Forelimb muscle (tissue), 1 donor: ENCODE measurements at regions not wholly inside any gene's neighbourhood (a gene's known extent, or its start where the extent isn't known, plus 50 kb on each side); places are given as distances from the start of the nearest gene placed in this dataset.

Source experiments
- DNase-seq: peaks from one replicate; pipeline ENCODE4 v3.0.0-alpha.2; 2013; ENCODE audit warnings: low read depth

DNA sequence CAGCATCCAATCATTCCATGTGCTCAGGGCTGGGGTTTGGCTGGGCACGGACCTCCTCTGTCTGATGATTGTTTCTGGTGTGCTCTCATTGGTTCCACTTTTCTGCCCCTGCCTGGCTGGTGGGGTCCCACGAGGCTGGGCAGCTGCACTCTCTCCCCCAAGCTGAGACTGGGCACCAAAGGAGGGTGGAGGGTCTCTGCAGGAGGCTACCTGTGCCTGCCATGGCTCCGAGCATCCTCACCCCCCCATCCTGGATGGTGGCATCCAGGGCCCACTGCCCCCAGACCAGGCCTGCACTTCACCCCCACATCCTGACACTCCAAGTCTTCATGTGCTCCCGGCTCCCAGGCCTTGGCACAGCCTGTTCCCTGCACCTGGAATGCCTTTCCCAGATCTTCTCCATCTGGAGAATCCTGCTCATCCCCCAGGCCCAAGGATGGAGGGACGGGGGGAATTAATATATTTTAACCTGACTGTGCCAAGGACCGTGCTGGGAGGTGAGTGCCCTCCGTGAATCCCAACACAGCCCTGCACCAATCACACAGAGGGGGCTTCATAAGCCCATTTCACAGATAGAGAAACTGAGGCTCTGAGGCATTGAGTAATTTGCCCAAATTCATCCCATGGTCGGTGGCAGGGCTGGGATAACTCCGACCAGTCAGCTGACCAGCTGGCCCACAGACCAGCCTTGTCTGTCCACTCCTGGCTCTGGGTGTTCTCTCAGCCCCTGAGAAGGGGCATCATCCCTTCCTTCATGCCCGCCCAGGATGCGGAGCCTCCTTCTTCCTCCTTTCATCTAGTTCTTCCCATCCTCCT lies 403.4 kb downstream of the MATN1 start:
- no peak for DNase-seq

DNA sequence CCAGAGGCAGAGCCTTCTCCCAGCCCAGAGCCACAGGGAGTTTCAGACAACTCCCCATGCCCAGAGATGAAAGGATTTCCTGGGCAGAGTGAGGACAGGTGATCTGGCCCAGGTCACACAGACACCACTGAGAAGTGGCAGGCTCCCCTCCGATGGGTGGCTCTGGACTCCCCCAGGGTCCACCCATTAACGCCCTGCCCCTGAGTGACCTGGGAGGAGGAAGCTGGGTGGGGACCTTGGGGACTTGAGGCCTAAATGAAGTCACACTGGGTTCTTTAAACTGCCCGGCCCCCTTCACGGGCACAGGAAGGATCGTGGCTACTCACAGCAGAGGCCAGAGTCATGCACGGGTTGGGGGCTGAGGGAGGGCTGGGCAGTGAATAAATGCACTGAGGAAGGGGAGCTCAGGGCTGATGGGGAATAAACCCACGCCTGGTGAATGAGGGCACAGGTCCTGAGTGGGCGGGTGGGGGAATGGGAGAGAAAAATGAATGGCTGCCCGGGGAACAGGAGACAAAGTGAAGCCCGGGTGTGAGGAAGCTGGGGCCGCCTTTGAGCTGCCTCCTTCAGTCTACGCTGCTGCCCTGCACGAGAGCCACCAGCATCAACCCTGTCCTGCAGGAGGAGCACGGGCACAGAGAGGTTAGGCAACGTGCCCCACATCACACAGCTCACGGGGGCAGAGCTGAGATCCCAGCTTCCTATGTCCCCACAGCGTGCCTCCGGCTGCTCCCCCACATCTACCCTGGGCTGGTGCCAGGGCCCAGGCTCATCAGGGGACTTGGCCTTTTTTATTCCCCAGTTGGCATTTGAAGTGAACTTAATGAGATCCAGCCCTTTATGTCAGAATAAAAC lies 404.3 kb downstream of the MATN1 start:
- DNase-seq = no peak

DNA sequence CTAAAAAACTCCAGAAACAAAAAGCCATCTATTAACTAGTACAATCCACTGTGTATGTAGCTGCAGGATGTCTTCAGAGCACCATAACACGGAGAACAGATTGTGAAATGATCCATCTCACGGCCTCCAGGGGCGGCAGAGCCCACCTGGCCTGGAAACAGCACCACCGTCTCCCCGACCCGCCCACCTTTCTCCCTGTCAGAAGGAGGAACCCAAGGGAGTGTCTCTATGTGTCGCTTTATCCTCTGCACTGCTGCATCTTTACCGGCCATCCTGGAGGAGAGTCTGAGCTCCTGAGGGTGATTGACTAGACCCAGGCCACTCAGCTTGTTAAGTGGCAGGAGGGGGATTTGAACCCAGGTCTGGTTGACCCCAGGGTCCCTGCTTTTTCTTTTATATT lies 405.0 kb downstream of the MATN1 start:
- DNase-seq = no peak

DNA sequence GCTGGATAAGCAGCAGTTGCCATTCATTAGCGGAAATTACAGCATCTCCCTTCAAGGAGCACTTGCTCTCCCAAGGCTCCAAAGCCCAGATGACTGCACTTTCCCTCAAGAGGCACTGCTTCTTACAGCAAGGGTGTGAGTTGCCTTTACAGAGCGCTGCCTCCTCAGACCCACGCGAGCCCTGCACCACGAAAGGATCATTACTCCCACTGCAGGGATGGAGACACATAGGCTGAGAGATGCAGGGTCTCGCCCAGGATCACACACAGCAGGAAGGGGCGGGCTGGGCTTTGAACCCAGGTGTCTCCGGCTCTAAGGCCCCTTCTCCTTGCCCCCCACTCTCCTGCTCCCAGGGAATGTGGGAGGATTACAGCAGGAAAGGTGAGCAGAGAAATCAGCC lies 405.5 kb downstream of the MATN1 start:
- DNase-seq = no peak

DNA sequence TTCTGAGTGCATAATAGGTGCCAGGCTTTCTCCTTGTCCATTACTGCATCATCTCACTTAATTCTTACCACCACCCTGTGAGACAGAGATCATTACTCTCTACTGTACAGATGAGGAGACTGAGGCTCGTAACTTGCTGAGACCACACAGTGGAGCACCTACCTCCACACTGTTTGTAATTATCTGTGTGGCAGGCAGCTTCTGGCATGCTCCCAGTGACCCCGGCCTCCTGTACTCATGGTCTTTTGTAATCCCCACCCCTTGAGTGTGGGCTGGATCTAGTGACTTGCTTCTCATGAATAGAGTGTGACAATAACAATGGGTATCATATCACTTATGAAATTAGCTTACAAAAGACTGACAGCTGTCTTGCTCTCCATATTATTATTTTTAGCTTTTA lies 407.3 kb downstream of the MATN1 start:
- DNase-seq = no peak

DNA sequence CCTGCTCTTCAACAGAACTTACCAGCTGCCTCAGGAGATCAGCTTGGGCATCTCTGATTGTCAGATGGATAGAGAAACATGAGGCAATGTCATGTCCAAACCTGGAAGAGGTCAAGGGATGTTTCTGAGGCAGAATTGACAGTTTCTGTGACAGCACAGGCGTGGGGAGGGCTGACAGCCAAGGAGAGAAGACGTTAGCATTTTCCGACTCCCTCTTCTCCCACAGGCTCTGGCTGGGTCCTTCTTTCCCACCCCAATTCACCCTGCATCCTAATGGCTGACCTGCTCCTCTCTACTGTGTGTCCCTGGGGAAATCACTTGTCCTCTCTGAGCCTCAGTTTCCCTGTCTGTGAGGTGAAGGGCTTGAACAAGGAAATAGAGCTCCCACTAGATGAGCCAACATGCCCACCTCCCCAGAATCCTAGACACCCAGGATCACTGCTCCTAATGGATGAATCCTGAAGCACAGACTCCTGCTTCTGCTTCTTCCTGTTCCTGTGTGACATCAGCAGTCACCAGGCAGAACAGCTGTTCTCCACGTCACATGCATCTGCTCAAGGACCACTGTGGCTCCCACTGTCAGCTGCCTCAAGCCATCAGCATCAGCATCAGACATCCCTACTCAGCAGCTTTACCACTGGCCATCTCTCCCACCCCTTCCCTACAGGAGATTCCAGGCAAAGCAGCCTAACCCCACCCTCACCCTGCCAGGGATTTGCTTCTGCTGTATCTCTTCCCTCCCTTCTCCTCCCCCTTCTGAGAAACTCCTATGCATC lies 408.0 kb downstream of the MATN1 start:
- no peak for DNase-seq

DNA sequence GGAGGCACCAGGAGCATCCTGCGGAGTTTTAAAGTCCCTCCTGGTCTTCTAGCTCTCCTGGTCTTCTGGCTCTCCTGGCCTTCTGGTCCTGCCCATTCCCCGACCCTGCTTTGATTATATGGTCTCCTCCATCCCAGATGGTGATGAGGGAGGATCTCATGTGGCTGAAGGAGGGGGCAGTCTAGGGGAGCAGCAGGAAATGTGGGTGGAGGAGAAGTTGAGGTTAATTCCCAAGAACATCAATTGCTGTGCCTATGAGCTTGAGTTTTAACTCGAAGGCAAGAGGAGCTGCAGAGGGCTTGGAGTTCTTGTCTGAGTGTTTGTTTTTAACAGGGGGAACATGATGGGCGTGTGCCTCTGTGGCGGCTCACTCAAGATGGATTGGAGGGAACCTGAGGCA lies 408.8 kb downstream of the MATN1 start:
- no peak for DNase-seq

DNA sequence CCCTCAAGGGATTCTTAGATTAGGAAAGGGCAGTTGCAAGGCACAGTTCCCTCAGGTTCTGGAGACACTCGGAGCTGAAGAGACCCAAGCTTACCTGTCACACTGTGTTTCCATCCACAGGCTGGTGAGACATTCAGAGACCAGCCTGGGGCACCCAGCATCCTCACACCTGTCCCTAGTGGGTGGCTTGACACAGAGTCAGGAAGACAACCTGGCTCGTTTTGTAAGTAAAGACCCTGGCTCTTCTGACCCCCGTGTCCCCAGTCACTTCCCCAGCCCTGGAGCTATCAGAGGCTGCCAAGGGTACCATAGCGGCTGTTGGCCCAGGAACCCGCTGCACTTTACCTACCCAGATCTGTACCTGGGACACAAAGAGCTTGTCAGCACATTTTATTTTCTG lies 409.8 kb downstream of the MATN1 start:
- DNase-seq = no peak

DNA sequence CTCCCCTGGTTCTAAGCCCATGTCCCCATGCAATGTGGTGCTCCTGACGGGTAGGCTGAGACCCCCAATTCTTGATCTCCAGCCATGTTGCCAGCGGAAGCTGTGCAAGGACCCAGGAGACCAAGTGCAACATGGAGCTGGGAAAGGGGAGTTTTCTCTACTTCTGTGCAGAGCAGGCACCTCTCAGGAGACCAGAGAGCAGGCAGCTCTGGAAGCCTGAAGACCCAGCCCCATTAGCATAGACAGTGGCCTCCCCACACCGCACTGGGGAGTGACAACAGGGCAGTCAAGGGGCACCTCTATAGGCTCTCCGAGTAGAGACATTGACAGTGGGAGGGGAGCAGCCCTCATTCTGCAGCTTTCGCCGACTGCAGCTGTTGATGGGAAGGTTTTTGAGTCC lies 410.2 kb downstream of the MATN1 start:
- DNase-seq = no peak

DNA sequence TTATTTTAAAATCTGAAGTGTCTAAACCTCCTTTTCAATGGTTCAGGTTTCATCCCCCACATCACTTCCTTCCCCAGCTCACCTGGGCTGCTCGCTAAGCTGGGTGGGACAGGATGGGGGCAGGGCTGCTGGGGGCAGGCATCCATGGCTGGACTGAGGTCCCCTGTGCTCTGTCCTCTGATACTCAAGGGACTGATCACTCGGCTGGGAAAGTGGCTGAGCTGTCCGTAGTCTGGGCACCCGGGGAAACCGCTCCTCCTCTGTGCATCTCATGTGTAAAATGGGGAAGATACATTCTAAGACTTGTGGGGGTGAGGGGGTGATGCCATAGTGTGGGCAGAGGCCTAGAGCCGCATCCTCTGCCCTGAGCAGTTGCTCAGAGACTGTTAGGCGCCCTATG lies 411.2 kb downstream of the MATN1 start:
- no peak for DNase-seq

DNA sequence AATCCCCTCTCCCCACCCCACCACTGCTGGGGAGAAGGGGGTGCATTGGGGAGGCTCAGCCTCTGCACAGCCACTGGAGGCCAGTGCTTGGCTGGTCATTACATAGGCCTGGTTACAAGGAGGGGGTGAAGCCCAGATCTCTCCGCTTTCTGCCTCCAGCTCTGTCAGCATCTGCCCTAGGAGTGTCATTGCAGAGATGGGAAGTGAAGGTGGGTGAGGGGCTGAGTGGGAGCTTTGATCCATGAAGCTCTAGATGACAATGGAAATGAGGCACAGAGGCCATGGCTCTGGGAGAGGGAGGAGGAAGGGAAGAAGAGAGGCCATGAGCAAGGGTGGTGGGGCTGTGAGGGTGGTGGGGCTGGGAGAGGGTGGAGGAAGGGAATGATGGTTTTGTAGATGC lies 411.6 kb downstream of the MATN1 start:
- no peak for DNase-seq

DNA sequence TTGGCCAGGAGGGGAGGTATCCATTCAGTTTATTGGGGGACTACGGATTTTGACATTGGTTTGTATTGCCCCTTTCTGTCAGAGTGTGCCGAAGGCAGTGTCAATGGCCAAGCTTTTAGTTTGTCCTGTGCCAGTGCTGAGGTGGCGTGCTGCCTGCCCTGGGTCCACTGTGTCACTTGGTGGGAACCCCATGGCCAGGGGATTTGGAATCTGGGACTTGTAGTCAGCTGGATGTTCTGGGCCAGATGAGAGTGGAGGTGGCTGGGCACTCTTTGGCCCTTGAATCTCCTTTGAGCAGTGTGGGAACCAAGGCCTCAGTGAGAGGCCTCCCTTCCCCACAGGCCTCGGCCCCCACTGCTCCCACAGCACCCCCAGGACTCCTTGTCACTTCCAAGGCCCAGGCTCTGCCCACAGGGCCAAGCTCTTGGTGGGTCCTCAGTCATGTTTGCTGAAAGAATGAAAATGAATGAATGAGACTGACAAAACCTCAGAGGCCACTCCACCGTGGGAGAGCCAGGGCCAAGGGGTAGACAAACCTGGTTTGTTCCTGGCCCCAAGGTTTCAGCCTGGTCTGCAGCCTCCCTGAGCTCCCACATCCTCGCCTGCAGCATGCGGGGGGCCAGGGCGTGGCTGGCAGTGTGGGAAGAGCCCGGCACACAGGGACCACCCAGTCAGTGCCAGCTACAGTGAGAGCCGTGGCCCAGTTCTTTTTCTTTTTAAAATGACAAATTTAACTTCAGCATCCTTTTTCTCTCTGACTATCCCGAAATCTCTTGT lies 412.2 kb downstream of the MATN1 start:
- DNase-seq = no peak

DNA sequence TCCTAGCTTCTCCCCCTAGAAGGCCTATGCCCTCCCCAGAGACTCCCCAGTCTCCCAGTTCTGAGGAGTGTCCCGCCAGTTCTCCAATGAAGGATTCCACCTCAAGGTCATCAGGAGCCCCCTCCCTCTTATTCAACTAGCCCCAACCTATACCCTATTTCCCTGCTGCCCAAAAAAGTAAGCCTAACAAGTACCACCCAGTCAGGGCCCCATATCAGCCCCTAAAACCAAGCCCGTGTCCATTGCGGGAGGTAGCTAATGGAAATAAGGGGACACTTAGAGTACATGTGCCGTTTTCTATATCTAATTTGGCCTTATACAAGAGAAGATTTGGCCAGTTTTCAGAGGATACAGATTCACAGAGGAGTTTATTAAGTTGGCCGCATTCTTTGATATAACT lies 416.2 kb downstream of the MATN1 start:
- no peak for DNase-seq

DNA sequence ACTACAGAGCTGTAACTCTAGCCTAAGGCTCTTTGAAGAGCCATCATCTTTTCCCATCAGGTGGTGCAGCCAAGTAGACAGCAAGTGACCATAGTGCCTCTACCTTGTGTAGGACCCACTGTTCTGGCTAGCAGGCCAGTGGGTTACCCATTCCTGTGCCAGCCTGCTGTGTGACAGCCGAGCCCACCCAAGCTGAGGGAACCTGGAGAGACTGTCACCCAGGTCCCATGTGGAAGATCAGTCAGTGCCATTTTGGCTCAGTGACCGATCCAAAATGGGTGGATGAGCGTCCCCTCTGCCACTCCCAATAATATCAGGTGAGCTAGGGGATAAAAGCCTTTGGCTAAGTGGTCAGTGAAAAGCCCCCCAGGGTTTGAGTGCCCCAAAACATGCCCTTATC lies 417.9 kb downstream of the MATN1 start:
- no peak for DNase-seq

DNA sequence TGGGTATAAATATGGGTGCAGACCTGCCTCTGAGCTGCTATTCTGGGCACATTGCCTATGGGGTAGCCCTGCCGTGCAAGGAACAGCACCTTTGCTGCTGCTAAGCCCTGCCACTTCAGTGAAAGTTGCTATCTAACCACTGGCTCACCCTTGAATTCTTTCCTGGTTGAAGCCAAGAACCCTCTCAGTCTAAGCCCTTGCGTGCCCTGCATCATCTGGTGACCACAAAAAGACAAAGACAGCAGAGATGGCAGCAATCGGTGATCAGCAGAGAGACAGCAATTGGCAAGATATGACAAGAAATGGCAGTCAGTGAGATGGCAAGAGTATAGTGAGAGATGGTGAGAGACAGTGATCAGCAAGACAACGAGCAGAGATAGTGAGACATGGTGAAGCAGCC lies 418.3 kb downstream of the MATN1 start:
- no peak for DNase-seq

DNA sequence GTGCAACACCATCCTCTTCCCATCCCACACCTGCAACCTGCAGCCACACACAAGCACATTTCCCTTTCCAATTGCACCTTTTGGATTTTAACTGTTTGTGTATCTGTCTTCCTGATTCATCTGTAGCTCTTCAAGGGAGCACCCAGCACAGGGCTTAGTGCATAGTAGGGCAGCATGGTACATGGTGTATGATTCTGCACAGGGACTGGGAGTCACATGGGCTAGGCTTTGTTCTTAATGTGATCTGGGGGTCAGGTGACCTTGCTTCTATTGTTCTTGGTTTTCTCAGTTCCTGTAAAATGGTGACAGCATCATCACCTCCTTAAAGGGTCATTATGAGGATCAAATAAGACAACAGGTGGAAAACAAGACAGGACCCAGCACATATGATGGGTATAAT lies 419.3 kb downstream of the MATN1 start:
- no peak for DNase-seq

DNA sequence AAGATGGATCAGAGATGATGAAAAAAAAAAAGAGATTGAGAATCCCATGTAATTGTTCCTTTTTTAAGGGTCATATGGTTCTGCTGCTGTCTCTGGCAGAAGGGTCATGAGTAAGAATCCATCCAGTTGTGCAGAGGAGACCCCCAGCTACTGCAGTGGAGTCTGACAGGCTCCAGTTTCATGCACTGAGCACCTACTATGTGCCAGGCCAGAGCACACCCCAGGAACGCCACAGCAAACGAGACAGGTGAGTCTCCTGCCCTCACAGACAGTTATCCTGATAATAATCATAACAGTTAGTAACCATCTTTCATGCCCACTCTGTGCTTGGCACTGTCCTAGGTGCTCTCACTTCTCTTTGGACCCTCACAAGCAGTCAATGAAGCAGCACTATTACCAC lies 420.0 kb downstream of the MATN1 start:
- no peak for DNase-seq

DNA sequence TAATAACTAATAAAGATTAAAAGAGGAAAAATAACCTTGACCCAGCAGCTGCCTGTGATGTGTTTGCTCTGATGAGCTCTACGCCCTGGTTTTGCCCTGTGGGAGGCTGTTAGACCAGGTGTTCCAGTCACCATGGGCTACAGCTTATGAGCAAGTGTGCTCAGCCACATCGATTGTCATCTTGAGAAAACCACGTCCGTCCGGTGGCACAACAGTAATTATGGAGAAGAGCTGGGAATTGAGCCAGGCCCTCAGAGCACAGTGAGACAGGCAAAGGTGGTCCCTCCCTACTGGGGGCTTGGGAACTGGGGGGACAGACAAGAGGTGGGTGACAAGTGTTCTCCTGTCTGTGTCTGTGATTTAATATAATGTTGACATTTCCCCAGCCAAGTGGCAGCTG lies 420.5 kb downstream of the MATN1 start:
- DNase-seq = no peak

DNA sequence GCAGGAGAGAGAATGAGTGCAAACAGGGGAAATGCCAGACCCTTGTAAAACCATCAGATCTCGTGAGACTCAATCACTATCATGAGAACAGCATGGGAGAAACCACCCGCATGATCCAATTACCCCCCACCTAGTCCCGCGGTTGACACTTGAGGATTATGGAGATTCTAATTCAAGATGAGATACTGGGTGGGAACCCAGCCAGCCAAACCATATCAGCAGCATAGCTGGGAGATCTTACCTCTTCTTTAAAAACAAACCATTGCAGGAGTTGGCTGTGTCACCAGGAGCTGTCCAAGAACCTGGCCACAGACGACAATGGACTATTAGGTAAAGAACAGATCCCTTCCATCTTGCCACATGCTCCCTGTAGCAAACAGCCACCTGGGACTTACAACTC lies 422.7 kb downstream of the MATN1 start:
- no peak for DNase-seq

DNA sequence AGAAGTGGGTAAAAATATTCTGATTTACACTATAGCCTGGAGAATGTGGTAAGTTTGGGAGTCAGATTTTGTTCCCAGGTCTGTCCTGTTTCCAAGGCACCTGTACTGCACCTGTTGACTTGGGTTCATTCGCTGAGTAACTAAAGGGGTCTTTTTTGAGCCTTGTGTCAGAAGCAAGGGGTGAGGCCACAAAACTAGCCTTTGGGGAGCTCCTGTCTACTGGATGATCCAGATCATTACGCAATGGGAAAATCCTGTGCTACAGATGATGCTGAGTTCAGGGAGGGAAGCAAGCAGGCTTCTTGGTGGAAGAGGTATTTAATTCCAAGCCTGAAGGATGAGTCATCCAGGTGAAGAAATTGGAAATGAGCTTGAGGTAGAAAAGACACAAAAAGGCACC lies 424.0 kb downstream of the MATN1 start:
- DNase-seq = no peak

DNA sequence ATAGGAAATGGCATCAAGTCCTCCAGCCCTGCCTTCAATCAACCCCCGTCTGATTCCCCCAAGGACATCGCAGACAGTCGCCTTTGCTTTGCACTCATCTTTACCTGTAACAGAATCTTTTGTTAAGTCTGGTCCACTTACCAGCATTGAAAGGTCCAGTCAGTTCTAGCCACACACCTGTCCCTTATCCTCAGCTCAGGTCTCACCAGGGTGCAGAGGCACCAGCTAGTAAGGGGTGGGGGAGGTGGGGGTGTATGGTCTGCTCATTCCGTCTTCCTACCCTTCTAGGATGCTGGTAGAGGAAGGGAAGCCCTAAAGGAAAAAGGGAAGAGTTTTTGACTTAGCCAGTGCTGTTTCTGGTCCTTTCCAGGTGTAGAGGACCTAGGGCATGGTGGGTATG lies 427.7 kb downstream of the MATN1 start:
- DNase-seq = no peak

DNA sequence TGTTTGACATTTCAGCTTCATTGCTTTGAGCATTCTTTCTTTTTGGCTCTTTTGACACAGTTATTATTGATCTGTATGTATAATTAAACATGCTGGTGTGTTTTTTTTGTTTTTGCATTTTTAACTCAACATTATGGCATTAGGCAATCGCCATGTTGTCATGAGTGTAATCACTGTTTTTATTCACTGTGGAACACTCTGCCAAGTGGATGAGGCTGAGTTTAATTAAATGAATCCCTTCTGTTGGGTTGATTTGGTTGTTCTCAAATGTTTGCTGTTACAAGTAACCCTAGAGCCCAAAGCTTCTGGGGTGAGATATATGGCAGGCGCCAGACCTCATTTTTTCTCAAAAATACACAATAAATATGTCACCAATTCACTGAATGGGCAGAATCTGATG lies 428.1 kb downstream of the MATN1 start:
- no peak for DNase-seq
